ENCODE measurements at regions not wholly inside any gene's neighbourhood (a gene's known extent, or its start where the extent isn't known, plus 50 kb on each side); places are given as distances from the start of the nearest gene placed in this dataset.

GRCh38 chr6:144935661-144936060 is 650.5 kb downstream of the UTRN start:
- TF ChIP-seq CTCF (IDR thresholded peaks at IDR 0.05; ENCODE audit: low read length), result no peak
- no peak for TF ChIP-seq EZH2phosphoT487 (IDR thresholded peaks at IDR 0.05; ENCODE audit: low read length)
- TF ChIP-seq EZH2 (optimal IDR thresholded peaks at IDR 0.05; ENCODE audit: low read depth, low read length), result no peak
